Stimulated activated CD4-positive, alpha-beta T cell treated with anti-CD3 and anti-CD28 coated beads, Interleukin-4, amount 100 ng/mL, for 48 hours (primary cell): ENCODE measurements at regions not wholly inside any gene's neighbourhood (a gene's known extent, or its start where the extent isn't known, plus 50 kb on each side); places are given as distances from the start of the nearest gene placed in this dataset.

Source experiments
- DNase-seq, 2 donors: peaks; one replicate each; pipeline ENCODE4 v3.0.0-alpha.2; 2020; ENCODE audit warnings: low read depth in 2 of 2

DNA sequence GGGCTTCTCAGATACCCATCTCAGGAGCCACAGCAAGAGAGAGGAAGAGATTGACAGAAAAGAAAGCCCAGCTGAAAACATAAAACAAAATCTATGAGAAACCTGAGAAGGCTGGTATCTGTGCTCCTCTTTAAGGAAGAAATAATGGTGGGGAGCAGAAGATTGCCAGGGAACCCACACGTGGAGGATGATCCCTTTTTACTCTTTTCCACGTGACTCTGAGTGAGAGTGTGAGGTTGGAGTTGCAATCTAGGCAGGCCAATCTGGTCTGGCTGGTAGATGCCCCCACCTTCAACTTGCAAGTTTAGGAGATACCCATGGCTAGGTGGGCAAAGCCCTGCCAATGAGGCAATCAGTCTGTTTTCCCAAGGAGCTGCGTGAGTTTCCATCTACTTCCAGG lies 202.3 kb downstream of the TENT4A start:
- DNase-seq, result no peak

DNA sequence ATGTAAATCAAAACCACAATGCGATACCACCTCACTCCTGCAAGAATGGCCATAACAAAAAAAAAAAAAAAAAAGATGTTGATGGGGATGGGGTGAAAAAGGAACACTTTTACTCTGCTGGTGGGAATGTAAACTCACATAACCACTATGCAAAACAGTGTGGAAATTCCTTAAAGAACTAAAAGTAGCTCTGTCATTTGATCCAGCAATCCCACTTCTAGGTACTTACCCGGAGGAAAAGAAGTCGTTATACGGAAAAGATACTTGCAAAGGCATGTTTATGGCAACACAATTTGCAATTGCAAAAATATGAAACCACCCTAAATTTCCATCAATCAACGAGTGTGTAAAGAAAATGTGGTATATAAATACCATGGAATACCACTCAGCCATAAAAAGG lies 205.0 kb downstream of the TENT4A start:
- DNase-seq, result no peak

GRCh38 chr5:6920628-6921256 lies 207.5 kb downstream of the TENT4A start:
- DNase-seq, result no peak

DNA sequence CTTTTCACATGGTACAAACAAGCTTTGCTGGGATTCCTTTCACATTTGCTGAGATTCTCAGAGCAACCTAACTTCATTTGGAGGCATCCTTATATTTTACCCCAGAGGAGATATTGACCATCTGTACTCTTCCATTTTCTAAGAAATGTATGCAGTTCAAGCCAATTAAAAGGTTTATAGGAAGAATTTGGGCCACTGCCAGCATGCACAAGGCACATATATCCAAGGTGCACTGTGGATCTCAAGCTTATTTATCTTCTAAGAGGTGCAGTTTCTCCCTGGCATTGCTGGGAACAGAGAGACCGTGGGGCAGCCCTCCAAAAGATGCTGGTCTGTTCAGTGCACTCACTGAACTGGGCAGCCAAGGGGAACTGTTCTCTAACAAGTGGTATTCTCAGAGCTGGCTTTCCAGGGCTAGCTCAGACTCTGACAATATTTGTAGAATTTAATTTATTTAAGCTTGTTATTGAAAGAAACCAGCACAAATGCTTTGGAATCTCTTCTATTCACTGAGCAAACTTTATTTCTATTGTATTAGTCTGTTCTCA lies 213.3 kb downstream of the TENT4A start:
- DNase-seq, result no peak

- no peak for DNase-seq
These were observed 222.8 kb downstream of the TENT4A start for GRCh38 chr5:6936031-6936430.

DNA sequence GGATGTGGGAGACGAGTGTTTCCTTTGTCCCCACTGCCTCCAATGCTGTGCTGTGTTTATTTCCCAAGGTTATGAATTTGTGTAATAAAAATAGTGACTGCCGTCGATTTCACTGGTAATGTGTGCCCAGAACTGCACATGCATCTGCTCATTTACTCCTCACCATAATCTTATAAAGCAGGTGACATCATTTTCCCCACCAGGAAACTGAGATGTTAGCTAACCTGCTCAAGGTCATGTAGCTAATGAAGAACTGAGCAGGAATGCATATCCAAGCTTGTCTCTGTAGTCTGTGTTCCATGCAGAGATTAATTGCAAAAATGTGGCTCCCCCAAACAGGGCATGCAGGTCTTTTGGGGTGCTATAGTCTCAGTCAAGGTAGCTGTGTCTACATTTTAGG lies 224.4 kb downstream of the TENT4A start:
- DNase-seq, result no peak

GRCh38 chr5:6941631-6942030 lies 228.4 kb downstream of the TENT4A start:
- DNase-seq, result no peak

DNA sequence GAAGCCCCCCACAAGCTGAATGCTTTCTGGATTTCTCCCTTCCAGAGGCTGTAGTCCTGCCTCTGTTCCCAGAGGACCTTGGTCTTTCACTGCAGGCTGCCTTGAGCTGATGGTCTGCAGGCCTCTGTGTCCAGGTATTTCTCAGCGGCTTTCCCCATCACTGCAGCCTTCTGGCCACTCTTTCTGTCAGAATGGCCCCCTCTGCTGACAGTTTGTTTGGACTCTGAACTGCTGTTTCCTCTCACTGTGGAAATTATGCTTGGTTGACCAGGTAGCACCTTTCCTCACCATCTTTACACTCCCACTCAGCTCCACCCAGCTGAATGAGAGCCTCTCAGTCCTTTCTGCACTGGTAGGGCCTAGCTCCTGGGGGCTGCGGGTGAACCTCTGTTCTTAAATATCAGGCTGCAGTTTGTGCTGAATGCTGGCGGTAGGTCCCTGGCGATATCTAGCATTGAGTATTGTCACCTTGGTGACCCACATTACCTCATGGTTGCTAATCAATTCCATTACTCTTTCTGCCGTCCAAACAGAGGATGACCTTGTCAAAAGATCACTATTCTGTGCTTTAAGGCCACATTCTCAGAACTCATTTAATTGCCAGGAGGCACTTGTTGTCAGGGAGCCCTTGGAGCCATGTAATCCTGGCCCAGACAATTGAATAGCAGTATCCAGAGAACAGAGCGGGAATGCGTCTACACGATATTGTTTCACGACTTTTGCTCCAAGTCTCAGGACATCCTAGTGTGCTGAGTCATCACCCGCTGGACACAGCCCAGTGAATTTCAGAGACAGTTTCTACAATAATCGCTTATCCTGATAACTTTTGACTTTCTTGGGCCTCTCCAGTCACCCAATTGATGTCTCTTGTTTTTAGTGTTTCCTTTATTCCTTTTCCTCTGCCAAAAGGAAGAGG lies 230.2 kb downstream of the TENT4A start:
- no peak for DNase-seq

GRCh38 chr5:6948562-6948961 lies 235.3 kb downstream of the TENT4A start:
- no peak for DNase-seq

GRCh38 chr5:6949230-6949629 lies 236.0 kb downstream of the TENT4A start:
- DNase-seq, result no peak

- no peak for DNase-seq
These were observed 237.0 kb downstream of the TENT4A start for GRCh38 chr5:6950250-6950649.

- no peak for DNase-seq
These were observed 237.6 kb downstream of the TENT4A start for GRCh38 chr5:6950860-6951259.

- DNase-seq, result no peak
These were observed 247.9 kb downstream of the TENT4A start for GRCh38 chr5:6961123-6961522.

DNA sequence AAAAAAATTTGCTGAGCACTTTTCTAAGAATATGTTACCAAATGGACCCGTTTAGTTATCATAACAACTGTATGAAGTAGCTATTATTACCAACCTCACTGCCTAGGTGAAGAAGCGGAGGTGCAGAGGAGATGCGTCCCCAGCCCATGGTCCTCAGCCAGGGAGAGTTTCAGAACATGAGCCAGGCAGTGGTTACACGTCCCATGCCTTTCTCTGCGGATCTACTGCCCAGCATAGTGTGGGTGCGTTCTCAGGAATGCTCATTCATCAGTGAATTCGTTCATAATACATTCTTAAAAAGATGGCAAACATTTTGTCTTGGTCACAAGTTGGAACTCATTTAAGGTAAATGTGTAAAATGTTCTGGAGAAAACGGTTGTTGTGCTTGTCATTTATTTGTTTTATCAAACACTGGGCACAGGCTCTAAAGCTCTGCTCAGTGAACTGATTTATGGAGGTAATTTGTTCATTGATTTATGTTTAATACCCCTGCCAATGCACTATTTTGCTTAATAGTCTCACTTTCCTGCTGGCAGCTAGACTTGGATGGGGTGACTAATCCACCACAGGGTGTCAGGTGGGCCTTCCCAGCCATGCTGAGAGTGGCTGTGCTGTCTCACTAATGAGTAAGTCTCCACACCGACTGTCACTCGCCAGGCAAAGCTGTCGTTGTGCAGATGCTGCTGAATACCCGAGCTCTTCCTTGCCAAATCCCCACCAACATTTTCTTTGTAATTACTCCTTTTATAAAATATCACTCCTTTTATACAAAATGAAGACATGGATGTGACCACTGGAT lies 248.8 kb downstream of the TENT4A start:
- no peak for DNase-seq

- DNase-seq, result no peak
These were observed 263.7 kb downstream of the TENT4A start for GRCh38 chr5:6976971-6977370.

DNA sequence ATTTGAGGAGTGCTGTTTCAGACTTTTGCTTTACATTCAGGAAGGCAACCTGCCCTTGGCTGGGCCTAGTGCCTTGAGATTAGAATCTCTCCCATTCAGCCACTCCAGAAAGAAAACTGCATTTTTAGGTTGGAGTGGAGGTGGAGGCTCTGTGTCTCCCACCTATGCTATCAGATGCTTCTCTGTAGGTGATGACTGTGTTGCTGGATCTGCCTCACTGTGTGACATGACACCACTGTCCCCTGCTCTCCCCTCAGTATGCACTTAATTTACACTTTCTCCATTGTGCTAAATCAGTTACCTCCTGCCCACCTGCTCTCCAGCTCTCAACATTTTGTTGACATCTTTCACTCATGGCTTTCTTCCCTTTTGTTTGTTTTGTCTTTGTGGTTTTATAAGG lies 265.8 kb downstream of the TENT4A start:
- no peak for DNase-seq

DNA sequence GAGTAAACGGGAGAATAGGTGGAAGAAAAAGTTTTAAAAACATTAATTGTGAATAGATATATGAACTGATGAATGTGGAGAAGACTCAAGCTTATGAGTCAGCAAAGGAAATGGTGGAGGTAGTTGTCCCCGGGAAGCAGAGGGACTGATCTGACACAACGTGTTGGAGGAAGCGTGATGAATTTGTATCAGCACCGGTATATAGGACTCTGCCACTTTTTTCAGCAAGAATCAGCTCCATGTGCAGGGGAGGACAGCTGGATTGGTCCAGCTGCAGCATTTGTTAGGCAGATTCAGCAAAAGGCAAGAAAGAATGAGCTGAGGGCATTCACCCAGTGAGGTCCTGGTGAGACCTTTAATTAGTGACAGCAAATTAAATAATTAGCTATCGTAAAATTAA lies 276.0 kb downstream of the TENT4A start:
- DNase-seq, result no peak

GRCh38 chr5:6994097-6994496 lies 280.9 kb downstream of the TENT4A start:
- no peak for DNase-seq

GRCh38 chr5:6995115-6995514 lies 281.9 kb downstream of the TENT4A start:
- DNase-seq, result no peak

GRCh38 chr5:7000310-7000709 lies 287.1 kb downstream of the TENT4A start:
- DNase-seq, result no peak

GRCh38 chr5:7010591-7010990 lies 297.4 kb downstream of the TENT4A start:
- DNase-seq, result no peak

DNA sequence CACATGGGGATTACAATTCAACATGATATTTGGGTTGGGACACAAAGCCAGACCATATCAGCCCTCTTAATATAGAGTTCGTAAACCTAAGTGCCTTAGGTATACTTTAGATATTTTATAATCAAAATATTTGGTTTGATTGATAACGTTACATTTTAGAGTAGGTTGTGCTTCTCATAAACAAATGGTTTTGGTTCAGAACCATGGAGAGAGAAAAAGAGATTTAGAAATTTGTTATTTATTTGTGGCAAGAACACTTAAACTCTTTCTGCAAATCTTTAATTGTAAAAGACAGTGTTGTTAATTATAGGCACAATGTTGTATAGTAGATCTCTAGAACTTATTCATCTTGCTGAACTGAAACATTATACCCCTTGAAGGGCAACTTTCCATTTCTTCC lies 298.8 kb downstream of the TENT4A start:
- DNase-seq, result no peak
